GM21367 (cell line): ENCODE measurements at regions not wholly inside any gene's neighbourhood (a gene's known extent, or its start where the extent isn't known, plus 50 kb on each side); places are given as distances from the start of the nearest gene placed in this dataset.

Experiments used
- ATAC-seq: cut with Tn5 transposase; IDR thresholded peaks from one replicate; pipeline ENCODE4 v1.9.1; 2021; ENCODE audit not compliant: unreplicated experiment

DNA sequence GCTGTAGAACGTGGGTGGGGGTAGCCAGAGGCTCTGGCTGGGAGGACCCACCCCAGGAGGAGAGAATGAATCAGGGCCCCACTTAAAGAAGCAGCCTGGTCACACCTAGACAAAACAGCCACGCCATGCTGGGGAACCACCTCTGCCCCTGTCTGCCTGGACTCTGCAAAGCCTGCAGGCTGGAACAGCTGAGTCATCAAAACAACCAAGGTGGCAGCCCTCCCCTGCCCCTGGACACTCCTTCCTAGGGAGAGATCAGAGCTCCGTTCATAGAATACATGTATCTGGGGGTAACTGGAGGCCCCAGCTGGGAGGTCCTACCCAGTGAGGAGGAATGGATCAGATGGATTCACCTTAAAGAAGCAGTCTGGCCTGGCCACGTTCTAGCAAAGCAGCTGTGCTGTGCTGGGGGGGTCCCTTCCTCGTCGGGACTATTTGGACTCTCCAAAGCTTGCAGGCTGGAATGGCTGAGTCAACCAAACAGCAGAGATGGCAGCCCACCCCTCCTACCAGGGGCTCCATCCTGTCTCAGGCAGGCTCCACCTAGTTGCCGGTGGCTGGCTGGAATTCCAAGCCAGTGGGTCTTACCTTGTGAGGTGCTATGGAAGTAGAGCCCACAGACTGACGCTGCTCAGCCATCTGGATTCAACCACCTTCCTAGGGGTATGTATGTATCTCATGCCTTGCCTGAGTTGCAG is 50.5 kb upstream of the NT5C1B start:
- no peak for ATAC-seq
